ENCODE measurements at regions not wholly inside any gene's neighbourhood (a gene's known extent, or its start where the extent isn't known, plus 50 kb on each side); places are given as distances from the start of the nearest gene placed in this dataset.
A peak's percentile ranks its signal among the peaks of the same experiment; 100 is the strongest.

GRCh38 chr9:109904666-109905065, 124.7 kb downstream of the PALM2AKAP2 start:
- H3K27ac ChIP-seq, result peak overlapping the region in 1 of 2 donors; percentile 3
- no peaks in the 10 kb centered on the region for H3K4me1 ChIP-seq
- no peak overlapping the region for H3K4me3 ChIP-seq
- H3K9me3 ChIP-seq, result no peaks in the 10 kb centered on the region
- intact Hi-C loops (cut with DNase I; ENCODE audit: low total_unique reads), result no loop called here
- DNase-seq (ENCODE audit: low spot score in 2 of 2), result no peak
- H3K27me3 ChIP-seq, result no peaks in the 10 kb centered on the region
- no peaks in the 10 kb centered on the region for H3K36me3 ChIP-seq
- no peak for TF ChIP-seq POLR2A (IDR thresholded peaks at IDR 0.05)
- no peak for TF ChIP-seq CTCF (IDR thresholded peaks at IDR 0.05)
- TF ChIP-seq POLR2AphosphoS5 (IDR thresholded peaks at IDR 0.05), result no peak

DNA sequence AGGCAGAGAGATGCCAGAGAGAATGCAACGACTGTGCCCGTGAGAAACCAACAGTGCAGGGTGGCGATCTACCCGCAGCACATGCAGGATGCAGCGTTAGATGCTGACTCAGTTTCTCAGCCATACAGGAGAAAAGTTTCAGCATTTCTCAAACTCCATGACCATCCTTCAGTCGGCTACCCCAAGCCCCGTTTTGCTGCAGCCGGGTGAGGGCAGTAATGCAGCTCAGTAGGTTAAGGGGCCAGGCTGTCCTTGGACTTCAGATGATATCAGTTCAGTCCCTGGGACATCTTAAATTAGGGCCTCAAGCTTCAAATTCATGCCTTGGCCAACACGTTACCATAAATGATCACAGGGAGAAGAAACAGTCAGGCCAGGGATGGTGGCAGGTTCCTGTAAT, 125.5 kb downstream of the PALM2AKAP2 start:
- Histone ChIP-seq H3K4me3 (no peak overlapping the region), H3K9me3 (no peaks in the 10 kb centered on the region), H3K36me3 (no peaks in the 10 kb centered on the region), H3K27me3 (no peaks in the 10 kb centered on the region), H3K27ac (no peak overlapping the region), H3K4me1 (no peaks in the 10 kb centered on the region)
- no peak for TF ChIP-seq POLR2A (IDR thresholded peaks at IDR 0.05)
- no peak for TF ChIP-seq CTCF (IDR thresholded peaks at IDR 0.05)
- no peak for TF ChIP-seq POLR2AphosphoS5 (IDR thresholded peaks at IDR 0.05)
- intact Hi-C loops (cut with DNase I; ENCODE audit: low total_unique reads), result no loop called here
- no peak for DNase-seq (ENCODE audit: low spot score in 2 of 2)

DNA sequence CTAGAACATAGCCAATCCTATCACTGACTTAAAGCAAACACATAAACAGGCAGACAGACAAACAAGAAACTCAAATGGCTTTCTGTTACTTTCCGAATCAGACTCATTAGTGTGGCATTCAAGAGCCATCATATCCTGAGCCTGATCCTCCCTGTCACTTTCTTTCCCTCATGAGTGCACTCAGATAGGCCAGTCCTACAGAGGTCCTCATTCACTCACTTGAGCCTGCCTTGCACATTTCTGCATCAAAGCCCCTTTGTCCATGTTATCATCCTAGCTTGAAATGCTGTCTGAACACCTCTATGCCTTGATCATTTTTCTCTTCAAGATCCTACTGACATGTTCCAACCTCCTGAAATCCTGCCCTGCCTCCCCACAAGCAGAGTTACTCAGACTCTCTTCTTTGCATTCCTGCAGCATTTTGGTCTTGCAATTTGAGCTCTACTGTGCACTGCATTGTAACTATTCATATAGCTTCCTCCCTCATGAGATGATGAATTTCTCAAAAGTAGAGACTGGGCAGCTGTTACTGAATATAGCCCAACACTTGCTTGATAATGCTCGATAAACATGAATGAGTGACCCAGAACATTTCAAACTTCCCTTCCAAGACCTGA, 126.9 kb downstream of the PALM2AKAP2 start:
- DNase-seq (ENCODE audit: low spot score in 2 of 2), result no peak
- Histone ChIP-seq H3K36me3 (no peaks in the 10 kb centered on the region), H3K4me3 (no peak overlapping the region), H3K4me1 (no peaks in the 10 kb centered on the region), H3K9me3 (no peaks in the 10 kb centered on the region), H3K27ac (peak overlapping the region in 1 of 2 donors; percentile 75), H3K27me3 (no peaks in the 10 kb centered on the region)
- TF ChIP-seq POLR2AphosphoS5 (IDR thresholded peaks at IDR 0.05) (no peak), CTCF (IDR thresholded peaks at IDR 0.05) (no peak), POLR2A (IDR thresholded peaks at IDR 0.05) (no peak)
- intact Hi-C loops (cut with DNase I; ENCODE audit: low total_unique reads), result no loop called here

DNA sequence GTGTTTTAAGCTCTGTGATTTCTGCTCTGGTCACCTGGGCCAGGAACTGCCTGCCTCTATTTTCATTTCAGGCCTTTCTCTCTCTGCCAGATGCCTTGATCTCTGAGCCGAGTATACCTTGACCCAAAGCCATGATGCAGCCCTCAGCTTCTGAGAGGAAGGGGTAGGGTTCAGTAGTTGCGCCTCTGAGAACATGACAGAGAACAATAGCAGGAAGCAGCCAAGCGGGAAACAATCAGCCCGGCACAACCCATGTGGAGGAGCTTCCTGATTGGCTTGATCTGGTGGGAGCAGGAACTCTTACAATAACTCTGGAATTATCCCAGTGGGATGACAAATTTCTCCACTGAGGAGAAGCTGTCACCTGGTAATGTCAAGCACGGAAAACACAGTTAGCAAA, 127.4 kb downstream of the PALM2AKAP2 start:
- no peak for DNase-seq (ENCODE audit: low spot score in 2 of 2)

More for the DNA sequence above, 127.4 kb downstream of the PALM2AKAP2 start:
- H3K27me3 ChIP-seq, result no peaks in the 10 kb centered on the region
- no peak for TF ChIP-seq POLR2AphosphoS5 (IDR thresholded peaks at IDR 0.05)
- no peak for TF ChIP-seq POLR2A (IDR thresholded peaks at IDR 0.05)
- TF ChIP-seq CTCF (IDR thresholded peaks at IDR 0.05), result no peak
- H3K4me1 ChIP-seq, result no peaks in the 10 kb centered on the region
- H3K9me3 ChIP-seq, result no peaks in the 10 kb centered on the region
- intact Hi-C loops (cut with DNase I; ENCODE audit: low total_unique reads), result no loop called here
- no peaks in the 10 kb centered on the region for H3K36me3 ChIP-seq
- no peak overlapping the region for H3K4me3 ChIP-seq
- H3K27ac ChIP-seq, result peak overlapping the region in 1 of 2 donors; percentile 75
